Transverse colon (tissue), 4 donors: ENCODE measurements at regions not wholly inside any gene's neighbourhood (a gene's known extent, or its start where the extent isn't known, plus 50 kb on each side); places are given as distances from the start of the nearest gene placed in this dataset.

Source experiments
- EP300 ChIP-seq: sonication (generic); formaldehyde crosslinking; IDR thresholded peaks from one replicate; pipeline ENCODE4 v1.6.1; 2017; ENCODE audit warnings: antibody characterized with exemption, low read depth
- POLR2A ChIP-seq: fragments of 450-650 bp; IDR thresholded peaks from one replicate; pipeline ENCODE4 v1.6.1; 2016; ENCODE audit warnings: antibody characterized with exemption, mild to moderate bottlenecking, moderate library complexity
- POLR2AphosphoS5 ChIP-seq, 3 donors: sonication (generic); formaldehyde crosslinking; IDR thresholded peaks; one replicate each; pipeline ENCODE4 v1.6.1; 2016; ENCODE audit warnings: antibody characterized with exemption in 3 of 3
- TF ChIP-seq, protein P1 (sequence below), 5 experiments: fragments of 200-600 bp in 3 of 5; fragments of 450-650 bp in 2 of 5; sonication (generic) in 3 of 5; IDR thresholded peaks; 1 replicate in 2 of 5; 2 replicates in 3 of 5; pipeline ENCODE4 v1.5.1; 2016 to 2017; ENCODE audit warnings: antibody characterized with exemption in 5 of 5, inconsistent platforms in 3 of 5, mild to moderate bottlenecking in 2 of 5, moderate library complexity in 1 of 5

DNA sequence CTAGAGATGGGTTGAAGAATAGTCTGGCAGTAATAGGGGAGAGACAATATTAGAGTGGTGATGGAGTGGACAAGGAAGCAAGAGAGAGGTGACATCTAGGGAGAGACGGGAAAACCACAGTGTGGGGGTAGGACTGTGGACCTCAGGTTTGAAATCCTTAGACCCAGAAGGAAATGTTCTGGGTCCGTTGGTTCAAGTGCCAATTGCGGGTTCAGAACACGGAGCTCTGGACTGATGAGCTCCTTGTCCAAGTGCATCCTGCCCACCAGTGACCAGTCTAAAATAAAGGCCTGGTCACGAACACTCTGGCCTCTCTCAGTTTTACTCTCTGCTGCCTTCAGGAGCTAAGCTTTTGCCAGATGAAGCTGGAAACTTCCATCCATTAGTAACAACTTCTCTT lies 174.0 kb downstream of the LINC00237 start:
- TF ChIP-seq, protein P1, sequence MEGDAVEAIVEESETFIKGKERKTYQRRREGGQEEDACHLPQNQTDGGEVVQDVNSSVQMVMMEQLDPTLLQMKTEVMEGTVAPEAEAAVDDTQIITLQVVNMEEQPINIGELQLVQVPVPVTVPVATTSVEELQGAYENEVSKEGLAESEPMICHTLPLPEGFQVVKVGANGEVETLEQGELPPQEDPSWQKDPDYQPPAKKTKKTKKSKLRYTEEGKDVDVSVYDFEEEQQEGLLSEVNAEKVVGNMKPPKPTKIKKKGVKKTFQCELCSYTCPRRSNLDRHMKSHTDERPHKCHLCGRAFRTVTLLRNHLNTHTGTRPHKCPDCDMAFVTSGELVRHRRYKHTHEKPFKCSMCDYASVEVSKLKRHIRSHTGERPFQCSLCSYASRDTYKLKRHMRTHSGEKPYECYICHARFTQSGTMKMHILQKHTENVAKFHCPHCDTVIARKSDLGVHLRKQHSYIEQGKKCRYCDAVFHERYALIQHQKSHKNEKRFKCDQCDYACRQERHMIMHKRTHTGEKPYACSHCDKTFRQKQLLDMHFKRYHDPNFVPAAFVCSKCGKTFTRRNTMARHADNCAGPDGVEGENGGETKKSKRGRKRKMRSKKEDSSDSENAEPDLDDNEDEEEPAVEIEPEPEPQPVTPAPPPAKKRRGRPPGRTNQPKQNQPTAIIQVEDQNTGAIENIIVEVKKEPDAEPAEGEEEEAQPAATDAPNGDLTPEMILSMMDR (IDR thresholded peaks at IDR 0.05): no peak
- TF ChIP-seq POLR2AphosphoS5 (IDR thresholded peaks at IDR 0.05): no peak
- TF ChIP-seq POLR2A: no peak
- TF ChIP-seq EP300: no peak
